GM12891 (cell line): ENCODE measurements at regions not wholly inside any gene's neighbourhood (a gene's known extent, or its start where the extent isn't known, plus 50 kb on each side); places are given as distances from the start of the nearest gene placed in this dataset.

Source experiments
- SPI1 ChIP-seq: IDR thresholded peaks from 2 replicates; pipeline ENCODE4 v1.6.1; 2011; ENCODE audit warnings: low read depth, low read length, control low read depth
- TAF1 ChIP-seq: IDR thresholded peaks from 2 replicates; pipeline ENCODE4 v1.6.1; 2011; ENCODE audit warnings: low read depth, low read length, control low read depth

- no peak for TF ChIP-seq TAF1
- no peak for TF ChIP-seq SPI1
Observed at GRCh38 chr14:76669770-76670169, 91.5 kb upstream of the VASH1 start.
